Choroid plexus epithelial cell (primary cell): ENCODE measurements at regions not wholly inside any gene's neighbourhood (a gene's known extent, or its start where the extent isn't known, plus 50 kb on each side); places are given as distances from the start of the nearest gene placed in this dataset.

Source experiments
- DNase-seq: peaks from one replicate; pipeline ENCODE4 v3.0.0-alpha.2; 2010; ENCODE audit warnings: low read depth
- H3K4me3 ChIP-seq: 2 replicates; pipeline ENCODE4 v1.5.1; 2011; ENCODE audit warnings: low read depth, mild to moderate bottlenecking, control low read depth, low read length, moderate library complexity
- TF ChIP-seq, protein P1 (sequence below): conservative IDR thresholded peaks from 2 replicates; pipeline ENCODE4 v1.5.1; 2011; ENCODE audit warnings: low read depth, mild to moderate bottlenecking, control low read depth, inconsistent platforms, low read length, moderate library complexity

DNA sequence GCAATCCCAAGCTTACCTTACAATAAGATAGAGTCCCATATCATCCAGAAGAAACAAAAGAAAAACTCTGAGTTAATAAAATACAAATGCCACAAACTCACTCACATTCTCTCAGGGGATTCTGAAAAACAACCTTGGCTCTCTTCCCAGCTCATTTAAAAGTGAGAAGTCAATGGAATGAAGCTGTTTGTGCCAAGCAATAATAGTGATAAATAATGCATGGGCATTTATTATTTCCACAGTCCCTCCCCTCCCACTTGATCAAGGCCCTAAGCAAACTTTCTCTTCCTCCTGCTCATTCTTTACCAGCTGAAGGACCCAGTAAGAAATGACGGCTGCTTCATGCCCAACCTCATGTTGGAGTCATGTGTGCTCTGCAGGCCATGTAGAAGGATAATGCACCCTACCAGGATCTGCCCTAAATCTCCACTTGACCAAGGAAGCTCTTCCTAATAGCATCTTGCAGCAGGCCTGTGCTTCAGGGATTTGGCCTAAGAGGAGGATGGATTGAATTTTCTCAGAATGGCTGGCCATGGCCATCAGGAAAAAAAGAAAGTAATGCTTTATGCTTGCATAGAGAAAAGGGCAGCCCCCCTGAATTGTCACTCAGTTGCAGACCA lies 451.3 kb downstream of the GPAM start:
- TF ChIP-seq, protein P1, sequence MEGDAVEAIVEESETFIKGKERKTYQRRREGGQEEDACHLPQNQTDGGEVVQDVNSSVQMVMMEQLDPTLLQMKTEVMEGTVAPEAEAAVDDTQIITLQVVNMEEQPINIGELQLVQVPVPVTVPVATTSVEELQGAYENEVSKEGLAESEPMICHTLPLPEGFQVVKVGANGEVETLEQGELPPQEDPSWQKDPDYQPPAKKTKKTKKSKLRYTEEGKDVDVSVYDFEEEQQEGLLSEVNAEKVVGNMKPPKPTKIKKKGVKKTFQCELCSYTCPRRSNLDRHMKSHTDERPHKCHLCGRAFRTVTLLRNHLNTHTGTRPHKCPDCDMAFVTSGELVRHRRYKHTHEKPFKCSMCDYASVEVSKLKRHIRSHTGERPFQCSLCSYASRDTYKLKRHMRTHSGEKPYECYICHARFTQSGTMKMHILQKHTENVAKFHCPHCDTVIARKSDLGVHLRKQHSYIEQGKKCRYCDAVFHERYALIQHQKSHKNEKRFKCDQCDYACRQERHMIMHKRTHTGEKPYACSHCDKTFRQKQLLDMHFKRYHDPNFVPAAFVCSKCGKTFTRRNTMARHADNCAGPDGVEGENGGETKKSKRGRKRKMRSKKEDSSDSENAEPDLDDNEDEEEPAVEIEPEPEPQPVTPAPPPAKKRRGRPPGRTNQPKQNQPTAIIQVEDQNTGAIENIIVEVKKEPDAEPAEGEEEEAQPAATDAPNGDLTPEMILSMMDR: no peak
- DNase-seq: no peak
- H3K4me3 ChIP-seq: no peak overlapping the region

- H3K4me3 ChIP-seq: no peak overlapping the region
- TF ChIP-seq, protein P1: no peak
- DNase-seq: no peak
Measured at GRCh38 chr10:111739125-111739873, 444.3 kb downstream of the GPAM start.

GRCh38 chr10:111739874-111740139 lies 443.8 kb downstream of the GPAM start:
- no peak overlapping the region for H3K4me3 ChIP-seq
- DNase-seq: no peak
- TF ChIP-seq, protein P1: no peak

DNA sequence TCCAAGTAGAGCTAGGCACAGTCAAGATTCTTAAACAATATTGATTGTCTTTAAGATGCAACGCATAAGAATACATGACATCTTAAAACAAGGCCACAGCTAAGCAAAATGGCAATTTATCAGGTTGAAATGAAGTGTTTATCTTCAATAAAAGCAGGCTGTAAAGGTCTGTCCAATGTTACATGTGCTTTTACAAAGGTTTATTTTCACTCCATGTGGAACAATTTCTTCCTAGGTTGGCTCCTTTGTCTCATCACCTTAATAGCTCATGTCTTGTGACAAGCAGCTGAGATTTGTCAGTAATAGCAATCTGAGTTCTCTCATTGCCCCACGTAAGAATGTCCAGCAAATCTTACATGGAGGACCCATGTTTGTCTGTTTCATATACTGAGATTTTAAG lies 437.6 kb downstream of the GPAM start:
- TF ChIP-seq, protein P1: no peak
- DNase-seq: no peak
- H3K4me3 ChIP-seq: no peak overlapping the region

DNA sequence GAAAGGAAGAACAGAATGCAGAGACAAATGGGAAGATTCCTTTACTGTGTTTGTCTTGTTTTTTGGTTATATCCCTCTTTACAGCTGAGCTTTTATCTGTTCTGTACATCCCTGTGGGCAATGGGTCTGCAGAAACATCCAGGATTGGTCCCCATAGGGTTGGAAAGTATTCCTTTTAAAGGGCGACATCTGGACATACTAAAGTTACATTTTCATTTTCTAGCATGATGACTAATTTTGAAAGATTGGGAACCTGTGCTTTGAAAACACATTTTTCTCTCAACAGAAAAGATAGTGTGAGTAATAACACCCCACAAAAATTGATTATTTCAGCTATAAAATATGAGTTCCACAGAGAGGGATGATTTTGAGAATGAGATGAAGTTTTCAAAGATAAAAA lies 435.8 kb downstream of the GPAM start:
- H3K4me3 ChIP-seq: no peak overlapping the region
- no peak for DNase-seq
- TF ChIP-seq, protein P1: no peak

DNA sequence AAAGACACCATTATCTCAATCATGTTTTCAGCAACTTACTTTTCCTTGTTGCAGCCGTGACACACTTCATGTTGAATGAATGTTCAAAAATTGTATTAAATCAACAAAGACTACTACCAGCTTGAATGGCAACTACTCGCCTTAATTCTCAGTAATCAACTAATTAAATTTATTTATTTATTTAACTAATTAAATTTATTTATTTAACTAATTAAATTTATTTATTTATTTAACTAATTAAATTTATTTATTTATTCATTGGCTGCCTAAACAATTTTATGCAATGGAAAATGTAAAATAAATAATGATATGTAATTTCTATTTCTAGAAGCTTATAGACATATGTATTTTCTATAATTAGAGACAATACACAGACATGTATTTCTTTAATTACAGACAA lies 435.4 kb downstream of the GPAM start:
- H3K4me3 ChIP-seq: no peak overlapping the region
- TF ChIP-seq, protein P1: no peak
- no peak for DNase-seq
